ENCODE measurements at regions not wholly inside any gene's neighbourhood (a gene's known extent, or its start where the extent isn't known, plus 50 kb on each side); places are given as distances from the start of the nearest gene placed in this dataset.

GRCh38 chr5:23302438-23302837 lies 205.0 kb upstream of the PRDM9 start:
- H3K4me3 Mint-ChIP-seq, result no peak overlapping the region
- no peak overlapping the region for H3K27ac Mint-ChIP-seq
- intact Hi-C loops (cut with micrococcal nuclease), result no loop called here
- H2AFZ ChIP-seq (ENCODE audit: insufficient read depth, low read depth, low read length, poor library complexity, severe bottlenecking), result no peak overlapping the region
- H3K36me3 ChIP-seq (replicated peaks in 1 of 2; ENCODE audit: control extremely low read depth in 1 of 2, control insufficient read depth in 1 of 2, extremely low read depth in 1 of 2, insufficient read depth in 2 of 2, low read length in 1 of 2), result no peaks in the 10 kb centered on the region
- CTCF ChIA-PET, result no interaction called here
- TF ChIP-seq CTCF (IDR thresholded peaks at IDR 0.05) (no peak), EZH2 (IDR thresholded peaks at IDR 0.05; ENCODE audit: borderline replicate concordance, insufficient read depth, low read depth, low read length, poor library complexity, severe bottlenecking) (no peak)
- peaks cover 0 to 9% (median 0%) of the 10 kb centered on the region in 3 donors for H3K9me3 ChIP-seq (ENCODE audit: control extremely low read depth in 1 of 3, control insufficient read depth in 2 of 3, insufficient read depth in 1 of 3, low read length in 2 of 3)
- no peaks in the 10 kb centered on the region for H3K27me3 Mint-ChIP-seq
- no peaks in the 10 kb centered on the region for H3K27me3 ChIP-seq (replicated peaks in 1 of 4; ENCODE audit: control extremely low read depth in 1 of 4, control insufficient read depth in 3 of 4, insufficient read depth in 4 of 4, low read length in 3 of 4)
- no peak overlapping the region for H3K9ac ChIP-seq (ENCODE audit: low read length)
- no peaks in the 10 kb centered on the region for H3K4me1 Mint-ChIP-seq
- H3K79me2 ChIP-seq (ENCODE audit: control insufficient read depth, insufficient read depth, low read length), result no peaks in the 10 kb centered on the region
- DNase-seq (no peak), ATAC-seq (ENCODE audit: low read depth) (no peak)
- WGBS (ENCODE audit: insufficient coverage), result no CpG with 5 or more reads among the region's 1 CpG
- H3K9me3 Mint-ChIP-seq (ENCODE audit: insufficient read depth), result peaks cover 11% of the 10 kb centered on the region
- no peak overlapping the region for H3K4me3 ChIP-seq (ENCODE audit: control extremely low read depth in 1 of 5, extremely low read depth in 1 of 5, insufficient read depth in 1 of 5, low read depth in 2 of 5, low read length in 4 of 5)
- H3K4me1 ChIP-seq (ENCODE audit: control insufficient read depth in 2 of 2, insufficient read depth in 2 of 2, low read length in 2 of 2), result no peaks in the 10 kb centered on the region
- POLR2A ChIA-PET, result no interaction called here
- H4K20me1 ChIP-seq (ENCODE audit: control insufficient read depth, insufficient read depth, low read length, poor library complexity, severe bottlenecking), result no peaks in the 10 kb centered on the region
- no peak overlapping the region for H3K27ac ChIP-seq (ENCODE audit: low read length in 2 of 2)
- no peak overlapping the region for H3K4me2 ChIP-seq (replicated peaks; ENCODE audit: low read depth, low read length, poor library complexity, severe bottlenecking)

- no peak overlapping the region for H3K4me2 ChIP-seq (replicated peaks; ENCODE audit: low read depth, low read length, poor library complexity, severe bottlenecking)
- no peaks in the 10 kb centered on the region for H3K36me3 ChIP-seq (replicated peaks in 1 of 2; ENCODE audit: control extremely low read depth in 1 of 2, control insufficient read depth in 1 of 2, extremely low read depth in 1 of 2, insufficient read depth in 2 of 2, low read length in 1 of 2)
- H3K9me3 ChIP-seq (ENCODE audit: control extremely low read depth in 1 of 3, control insufficient read depth in 2 of 3, insufficient read depth in 1 of 3, low read length in 2 of 3), result no peaks in the 10 kb centered on the region
- intact Hi-C loops (cut with micrococcal nuclease), result no loop called here
- no peak overlapping the region for H3K4me3 ChIP-seq (ENCODE audit: control extremely low read depth in 1 of 5, extremely low read depth in 1 of 5, insufficient read depth in 1 of 5, low read depth in 2 of 5, low read length in 4 of 5)
- TF ChIP-seq CTCF (IDR thresholded peaks at IDR 0.05) (no peak), EZH2 (IDR thresholded peaks at IDR 0.05; ENCODE audit: borderline replicate concordance, insufficient read depth, low read depth, low read length, poor library complexity, severe bottlenecking) (no peak)
- no peaks in the 10 kb centered on the region for H3K4me1 Mint-ChIP-seq
- no peak overlapping the region for H3K9ac ChIP-seq (ENCODE audit: low read length)
- no CpG with 5 or more reads among the region's 2 CpGs for WGBS (ENCODE audit: insufficient coverage)
- H3K27ac ChIP-seq (ENCODE audit: low read length in 2 of 2), result no peak overlapping the region
- H3K27me3 Mint-ChIP-seq, result no peaks in the 10 kb centered on the region
- DNase-seq, result no peak
- ATAC-seq (ENCODE audit: low read depth), result no peak
- no peaks in the 10 kb centered on the region for H4K20me1 ChIP-seq (ENCODE audit: control insufficient read depth, insufficient read depth, low read length, poor library complexity, severe bottlenecking)
- no peaks in the 10 kb centered on the region for H3K4me1 ChIP-seq (ENCODE audit: control insufficient read depth in 2 of 2, insufficient read depth in 2 of 2, low read length in 2 of 2)
- peaks cover 7% of the 10 kb centered on the region for H3K9me3 Mint-ChIP-seq (ENCODE audit: insufficient read depth)
- no peak overlapping the region for H3K27ac Mint-ChIP-seq
- ChIA-PET POLR2A (no interaction called here), CTCF (no interaction called here)
- no peaks in the 10 kb centered on the region for H3K79me2 ChIP-seq (ENCODE audit: control insufficient read depth, insufficient read depth, low read length)
- H3K4me3 Mint-ChIP-seq, result no peak overlapping the region
- no peaks in the 10 kb centered on the region for H3K27me3 ChIP-seq (replicated peaks in 1 of 4; ENCODE audit: control extremely low read depth in 1 of 4, control insufficient read depth in 3 of 4, insufficient read depth in 4 of 4, low read length in 3 of 4)
- no peak overlapping the region for H2AFZ ChIP-seq (ENCODE audit: insufficient read depth, low read depth, low read length, poor library complexity, severe bottlenecking)
These were observed 218.2 kb upstream of the PRDM9 start for GRCh38 chr5:23289162-23289561.
